GM21515 (cell line): ENCODE measurements at regions not wholly inside any gene's neighbourhood (a gene's known extent, or its start where the extent isn't known, plus 50 kb on each side); places are given as distances from the start of the nearest gene placed in this dataset.

ENCODE experiments used
- ATAC-seq: cut with Tn5 transposase; IDR thresholded peaks from one replicate; pipeline ENCODE4 v1.9.1; 2021; ENCODE audit not compliant: unreplicated experiment

DNA sequence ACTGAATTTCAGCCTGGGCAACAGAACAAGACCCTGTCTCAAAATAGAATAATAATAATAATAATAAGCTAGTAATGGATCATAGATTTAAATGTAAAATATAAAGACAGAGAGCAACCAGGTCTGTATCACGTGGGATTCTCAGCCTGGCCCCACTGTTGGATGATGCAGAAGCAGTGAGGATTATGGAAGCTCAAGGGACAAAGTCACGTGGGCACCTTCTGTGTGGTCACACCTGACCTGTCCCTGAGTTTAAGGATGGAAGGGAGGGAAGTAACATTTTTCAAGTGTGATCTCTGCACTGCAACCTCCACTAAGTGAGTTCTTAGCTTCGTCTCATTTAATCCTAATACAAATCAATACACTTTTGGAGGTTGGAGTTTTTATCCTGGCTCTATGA, 212.5 kb upstream of the IER5L start:
- ATAC-seq, result no peak

- no peak for ATAC-seq
Measured at GRCh38 chr9:129387822-129388221, 209.8 kb upstream of the IER5L start.

DNA sequence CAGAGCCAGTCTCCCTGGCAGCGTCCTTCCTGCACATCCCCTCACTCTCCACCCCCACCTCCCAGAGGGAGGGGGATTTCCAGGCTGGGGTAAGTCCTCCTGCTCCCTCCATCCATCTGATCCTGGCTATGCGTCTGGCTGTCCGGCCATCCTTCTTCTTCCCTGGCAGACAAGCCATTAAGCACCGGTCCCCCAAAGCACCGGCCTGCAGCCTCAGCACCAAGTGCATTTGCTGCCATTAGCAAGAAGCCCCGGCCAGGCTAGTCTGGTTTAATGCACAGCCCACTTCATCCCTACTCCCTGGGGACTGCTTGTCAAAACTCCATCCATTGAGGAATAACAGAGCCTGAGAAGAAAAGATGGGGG, 208.7 kb upstream of the IER5L start:
- ATAC-seq, result no peak

DNA sequence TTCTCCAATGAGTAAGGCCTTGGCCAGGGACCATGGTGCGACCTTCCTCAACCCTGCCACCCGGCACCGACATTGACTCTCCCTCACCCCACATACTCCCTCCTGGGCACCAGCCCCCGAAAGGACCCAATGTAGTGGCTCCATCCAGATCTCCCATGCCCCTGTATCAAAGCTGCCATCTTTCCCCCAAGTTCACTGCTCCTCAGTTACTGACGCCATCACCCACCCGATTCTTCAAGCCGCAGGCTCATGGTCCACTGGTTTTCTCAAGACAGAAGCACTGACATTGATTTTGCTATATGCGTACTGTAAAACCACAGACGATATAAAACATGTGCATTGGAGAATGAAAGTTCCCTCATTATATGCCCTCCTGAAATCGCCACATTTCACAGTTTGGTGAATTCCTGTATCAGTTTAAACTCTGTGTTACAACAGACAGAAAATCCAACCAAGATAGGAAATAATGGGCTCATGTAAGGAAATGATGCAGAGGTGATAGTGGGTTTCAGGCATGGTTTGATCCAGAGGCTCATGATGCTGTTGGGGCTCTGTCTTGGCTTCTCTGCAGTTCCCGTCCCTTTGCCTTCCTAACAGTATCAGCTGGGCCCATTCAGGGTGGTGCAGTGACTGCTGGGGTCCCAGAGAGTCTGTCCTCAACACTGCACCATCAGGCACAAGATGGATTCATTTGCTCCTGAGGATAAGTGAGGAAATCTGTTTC, 207.3 kb upstream of the IER5L start:
- ATAC-seq, result no peak

DNA sequence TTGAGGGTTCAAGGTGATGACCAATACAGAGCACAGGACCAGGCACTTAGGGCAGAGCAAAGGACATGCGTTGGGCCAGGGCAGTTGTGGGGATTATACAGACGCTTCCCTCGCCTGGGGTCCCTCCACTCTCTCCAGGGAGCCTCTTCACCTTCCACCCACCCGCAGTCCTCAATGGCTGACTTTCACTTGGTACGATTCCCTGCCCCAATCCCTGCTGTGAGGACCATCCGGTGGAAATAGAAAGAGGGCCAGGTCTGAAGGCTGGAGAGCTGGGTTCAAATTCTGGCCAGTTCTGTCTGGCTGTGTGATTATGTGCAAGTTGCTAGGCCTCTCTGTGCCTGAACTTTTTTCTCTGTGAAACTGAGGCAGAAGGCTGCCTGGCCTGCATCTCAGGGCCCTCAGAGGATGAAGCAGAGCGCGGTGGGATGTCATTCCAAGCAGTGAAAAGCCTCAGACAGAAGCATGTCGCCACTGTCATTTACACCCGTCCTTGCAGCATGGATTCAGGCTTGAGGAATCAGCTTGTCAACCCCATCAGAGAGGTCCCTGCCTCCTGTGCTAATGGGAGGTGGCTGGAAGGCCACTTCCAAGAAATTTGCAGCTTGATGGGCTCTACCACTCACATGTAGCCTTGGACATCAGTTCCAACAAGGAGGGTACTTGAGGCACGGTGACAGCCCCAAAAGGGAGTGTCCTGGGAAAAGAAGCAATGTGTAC, 206.6 kb upstream of the IER5L start:
- ATAC-seq, result no peak

DNA sequence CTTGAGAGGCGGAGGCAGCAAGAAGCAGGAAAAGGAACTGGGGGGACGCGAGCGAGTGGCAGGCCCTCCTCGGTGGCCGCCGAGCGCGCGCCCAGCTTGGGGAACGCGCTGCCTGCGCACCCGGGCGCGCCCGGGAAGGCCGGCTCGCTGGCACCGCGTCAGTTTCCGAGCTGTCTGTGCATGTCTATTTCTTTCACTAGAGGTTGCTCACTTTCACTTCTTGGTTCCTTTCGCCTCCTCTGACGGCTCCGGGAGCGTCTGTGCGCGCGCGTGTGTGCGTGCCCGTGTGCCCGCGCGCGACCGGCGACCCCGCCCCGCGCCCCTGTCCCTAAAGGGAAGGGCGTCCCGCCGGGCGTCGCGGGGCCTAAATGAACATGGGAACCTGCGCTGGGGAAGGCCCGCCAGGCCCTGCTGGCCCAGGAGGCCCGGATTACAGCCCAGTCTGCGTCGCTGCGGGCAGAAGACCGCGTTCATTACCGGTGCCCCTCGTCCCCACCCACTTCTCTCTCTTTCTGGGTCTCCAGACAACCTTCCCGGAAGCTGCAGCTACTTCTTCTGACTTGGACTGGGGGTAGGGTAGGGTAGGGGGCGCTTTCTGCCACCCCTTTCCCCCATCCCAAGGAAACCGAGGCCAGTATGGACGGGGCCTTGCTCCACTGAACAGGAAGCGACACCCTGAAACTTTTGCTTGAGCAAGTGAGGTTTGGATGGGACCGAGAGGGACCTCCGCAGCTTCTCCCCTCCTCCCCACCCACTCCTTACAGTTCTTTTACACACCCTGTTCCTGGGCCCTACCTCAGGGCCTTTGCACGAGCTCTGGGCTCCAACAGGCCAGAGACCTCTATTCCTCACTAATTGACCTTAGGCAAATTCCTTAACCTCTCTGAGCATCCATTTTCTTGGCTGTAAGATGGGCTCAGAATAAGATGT, 205.8 kb upstream of the IER5L start:
- no peak for ATAC-seq

DNA sequence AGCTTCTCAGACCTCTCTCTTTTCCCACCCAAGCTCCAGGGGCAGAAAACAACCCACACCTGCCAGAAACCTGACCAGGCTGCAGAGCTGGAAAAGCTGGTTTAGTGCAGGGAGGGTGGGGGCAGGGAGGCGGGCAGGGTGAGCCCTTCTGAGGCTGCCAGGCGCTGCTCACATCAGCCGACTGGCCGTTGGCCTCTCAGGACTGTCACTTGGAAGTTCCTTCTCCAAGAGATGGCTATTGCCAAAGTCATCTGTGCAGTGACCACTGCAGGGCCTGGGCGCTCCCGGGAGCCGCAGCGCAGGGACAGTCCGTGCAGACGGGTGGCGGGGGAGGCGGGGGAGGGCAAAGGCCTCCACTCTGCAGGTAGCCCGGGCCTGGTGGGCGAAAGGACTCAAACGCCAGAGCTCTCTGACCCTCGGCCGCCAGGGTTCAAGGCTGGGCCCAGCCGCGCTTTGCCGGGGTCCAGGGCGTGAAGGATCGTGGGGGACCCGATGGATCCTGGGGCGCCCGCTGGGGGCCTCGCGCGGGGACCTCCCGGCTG, 205.0 kb upstream of the IER5L start:
- ATAC-seq, result no peak

DNA sequence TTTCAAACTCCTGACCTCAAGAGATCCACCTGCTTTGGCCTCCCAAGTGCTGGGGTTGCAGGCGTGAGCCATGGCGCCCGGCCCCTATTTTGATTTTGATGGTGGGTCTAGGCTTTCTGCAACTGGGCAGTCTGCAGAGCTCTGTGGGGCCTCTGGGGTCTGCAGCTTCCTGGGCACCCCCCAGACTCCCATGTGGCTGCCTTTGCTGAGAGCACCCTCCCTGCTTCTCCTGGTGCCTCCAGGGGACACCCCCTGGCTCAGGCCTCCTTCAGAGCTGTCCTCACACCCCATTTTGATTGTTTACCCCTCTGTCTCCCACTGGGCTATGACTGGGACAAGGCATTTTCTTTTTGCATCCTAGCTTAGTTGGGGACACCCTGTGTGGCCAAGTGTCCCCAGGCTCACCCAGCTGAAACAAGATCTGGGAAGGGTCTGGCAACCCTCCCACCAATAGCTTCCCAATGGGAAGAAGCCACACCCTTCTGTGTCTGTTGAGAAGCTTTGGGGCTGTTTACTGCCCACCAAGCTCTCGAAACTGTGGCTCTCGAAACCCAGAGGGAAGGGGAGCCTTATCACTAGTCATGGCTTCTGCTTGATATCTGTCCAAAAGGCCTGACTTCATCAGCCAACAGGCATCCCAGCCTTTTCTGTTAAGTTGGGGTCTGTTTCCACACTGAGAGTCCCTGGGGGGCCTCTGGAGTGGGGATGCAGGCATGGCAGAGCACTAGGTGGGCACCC, 204.4 kb upstream of the IER5L start:
- no peak for ATAC-seq

- no peak for ATAC-seq
Measured at GRCh38 chr9:129381481-129381957, 203.5 kb upstream of the IER5L start.

GRCh38 chr9:129380961-129381401, 202.9 kb upstream of the IER5L start:
- ATAC-seq, result no peak

GRCh38 chr9:129379886-129380285, 201.8 kb upstream of the IER5L start:
- ATAC-seq, result no peak

GRCh38 chr9:129379181-129379836, 201.2 kb upstream of the IER5L start:
- no peak for ATAC-seq

DNA sequence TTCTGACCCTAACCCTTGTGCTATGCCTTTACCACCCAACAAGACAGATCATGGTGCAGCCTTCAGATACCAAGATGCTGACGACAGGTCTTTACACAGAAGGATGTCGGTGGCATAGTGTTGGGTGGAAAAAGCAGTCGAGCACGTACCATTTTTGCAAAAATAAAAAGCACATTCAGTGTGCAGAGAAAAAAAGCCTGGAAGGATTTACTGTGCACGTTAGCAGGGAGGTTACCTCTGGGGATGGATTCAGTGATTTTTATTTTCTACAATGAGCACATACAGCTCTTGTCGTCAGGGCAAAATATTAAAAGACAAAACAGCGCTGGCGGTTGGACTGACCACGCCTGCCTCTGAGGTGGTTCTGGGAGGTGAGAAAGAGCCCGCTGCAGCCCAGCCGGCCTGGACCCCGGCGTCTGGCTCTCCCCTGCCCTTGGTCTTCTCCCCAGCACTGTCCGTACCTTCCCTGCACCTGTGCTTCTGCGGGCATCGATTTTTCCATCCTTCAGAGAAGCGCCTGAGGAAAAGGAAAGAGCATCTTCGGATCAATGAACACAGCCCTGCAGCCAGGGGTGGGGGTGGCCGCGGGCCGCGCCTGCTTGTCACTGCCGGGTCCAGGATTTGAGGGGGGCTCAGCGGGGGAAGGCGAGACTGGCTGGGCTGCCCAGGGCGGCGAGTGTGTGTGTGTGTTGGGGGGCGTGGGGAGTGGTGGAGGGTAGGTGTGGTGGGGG, 200.0 kb upstream of the IER5L start:
- ATAC-seq, result no peak

- ATAC-seq, result no peak
Measured at GRCh38 chr9:129377181-129377580, 199.1 kb upstream of the IER5L start.

- ATAC-seq, result no peak
Measured at GRCh38 chr9:129375845-129376244, 197.8 kb upstream of the IER5L start.

GRCh38 chr9:129374651-129375050, 196.6 kb upstream of the IER5L start:
- ATAC-seq, result no peak

GRCh38 chr9:129374231-129374630, 196.2 kb upstream of the IER5L start:
- ATAC-seq, result no peak

DNA sequence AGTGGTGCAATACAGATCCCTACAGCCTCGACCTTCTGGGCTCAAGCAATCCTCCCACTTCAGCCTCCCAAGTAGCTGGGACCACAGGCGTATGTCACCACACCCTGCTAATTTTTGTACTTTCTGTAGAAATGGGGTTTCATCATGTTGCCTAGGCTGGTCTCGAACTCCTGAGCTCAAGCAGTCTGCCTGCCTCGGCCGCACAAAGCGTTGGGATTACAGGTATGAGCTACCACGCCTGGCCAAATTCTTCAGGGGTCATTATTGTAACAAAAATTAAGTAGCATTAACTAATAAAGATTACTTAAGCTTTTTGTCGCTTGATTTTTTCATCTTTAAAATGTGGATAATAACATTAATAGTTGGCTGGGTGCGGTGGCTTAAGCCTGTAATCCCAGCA, 195.3 kb upstream of the IER5L start:
- no peak for ATAC-seq

DNA sequence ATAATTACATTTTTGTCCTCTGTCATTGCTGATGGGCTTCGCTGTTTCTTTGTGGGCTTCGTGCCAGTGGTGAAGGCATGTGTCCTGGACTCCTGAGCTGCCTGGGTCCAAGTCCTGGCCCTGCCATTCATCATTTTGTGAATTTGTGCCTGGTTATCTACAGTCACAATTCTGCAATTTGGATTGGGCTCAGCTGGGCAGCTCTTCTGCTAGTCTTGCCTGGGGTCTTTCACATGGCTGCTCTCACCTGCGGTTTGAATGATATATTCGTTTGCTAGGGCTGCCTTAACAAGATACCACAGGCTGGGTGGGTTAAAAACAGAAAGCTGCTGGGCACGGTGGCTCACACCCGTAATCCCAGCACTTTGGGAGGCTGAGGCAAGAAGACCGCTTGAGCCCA, 192.7 kb upstream of the IER5L start:
- no peak for ATAC-seq
